ENCODE measurements at regions not wholly inside any gene's neighbourhood (a gene's known extent, or its start where the extent isn't known, plus 50 kb on each side); places are given as distances from the start of the nearest gene placed in this dataset.

DNA sequence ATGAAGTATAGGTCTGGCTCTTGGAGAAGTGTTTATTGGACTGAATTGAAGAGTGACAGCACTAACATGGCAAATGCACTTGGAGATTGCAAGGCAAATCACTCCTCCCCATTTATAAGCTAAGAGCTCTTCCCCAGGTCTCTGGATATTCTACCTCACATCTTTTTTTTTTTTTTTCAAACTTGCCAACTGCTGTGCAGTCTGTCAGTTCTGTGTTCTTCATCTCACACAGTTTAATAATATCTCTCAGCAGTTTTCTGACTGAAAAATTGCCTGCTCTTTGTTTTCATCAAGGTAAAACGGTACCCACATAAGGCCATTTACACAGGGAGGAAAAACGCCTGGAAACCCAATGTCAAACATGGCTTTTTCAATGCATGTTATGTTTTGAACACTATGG, 186.1 kb upstream of the B3GALT2 start:
- DNase-seq (ENCODE audit: low read depth): no peak
- H3K4me3 ChIP-seq (ENCODE audit: low read depth, low read length): no peak overlapping the region
- TF ChIP-seq CTCF (IDR thresholded peaks at IDR 0.05; ENCODE audit: insufficient read depth, low read depth, low read length, missing control alignments): no peak

GRCh38 chr1:193368302-193368701, 181.9 kb upstream of the B3GALT2 start:
- no peak for TF ChIP-seq CTCF (IDR thresholded peaks at IDR 0.05; ENCODE audit: insufficient read depth, low read depth, low read length, missing control alignments)
- H3K4me3 ChIP-seq (ENCODE audit: low read depth, low read length): no peak overlapping the region
- peak; percentile 4 for DNase-seq (ENCODE audit: low read depth)

DNA sequence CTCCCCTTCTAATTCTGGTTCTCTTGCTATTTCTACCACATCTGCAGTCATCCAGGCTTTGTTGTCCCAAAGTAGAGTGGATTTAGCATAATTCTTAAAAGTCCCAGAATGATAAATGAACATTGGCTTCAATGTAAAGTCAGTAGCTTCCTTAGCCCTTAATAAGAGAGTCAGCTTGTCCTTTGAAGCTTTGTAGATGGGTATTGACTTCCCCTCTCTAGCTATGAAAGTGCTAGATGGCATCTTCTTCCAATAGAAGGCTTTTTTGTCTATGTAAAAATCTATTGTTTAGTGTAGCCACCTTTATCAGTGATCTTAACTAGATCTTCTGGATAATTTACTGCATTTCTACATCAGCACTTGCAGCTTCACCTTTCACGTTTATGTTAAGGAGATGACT, 181.4 kb upstream of the B3GALT2 start:
- TF ChIP-seq CTCF (IDR thresholded peaks at IDR 0.05; ENCODE audit: insufficient read depth, low read depth, low read length, missing control alignments): no peak
- H3K4me3 ChIP-seq (ENCODE audit: low read depth, low read length): no peak overlapping the region
- no peak for DNase-seq (ENCODE audit: low read depth)

- H3K4me3 ChIP-seq (ENCODE audit: low read depth, low read length): no peak overlapping the region
- no peak for TF ChIP-seq CTCF (IDR thresholded peaks at IDR 0.05; ENCODE audit: insufficient read depth, low read depth, low read length, missing control alignments)
- no peak for DNase-seq (ENCODE audit: low read depth)
These were observed 180.5 kb upstream of the B3GALT2 start for GRCh38 chr1:193366764-193367507.

- H3K4me3 ChIP-seq (ENCODE audit: low read depth, low read length): no peak overlapping the region
- no peak for TF ChIP-seq CTCF (IDR thresholded peaks at IDR 0.05; ENCODE audit: insufficient read depth, low read depth, low read length, missing control alignments)
- DNase-seq (ENCODE audit: low read depth): no peak
These were observed 179.6 kb upstream of the B3GALT2 start for GRCh38 chr1:193365966-193366365.

- no peak for TF ChIP-seq CTCF (IDR thresholded peaks at IDR 0.05; ENCODE audit: insufficient read depth, low read depth, low read length, missing control alignments)
- DNase-seq (ENCODE audit: low read depth): no peak
- no peak overlapping the region for H3K4me3 ChIP-seq (ENCODE audit: low read depth, low read length)
These were observed 173.2 kb upstream of the B3GALT2 start for GRCh38 chr1:193359631-193360030.

- DNase-seq (ENCODE audit: low read depth): no peak
- H3K4me3 ChIP-seq (ENCODE audit: low read depth, low read length): no peak overlapping the region
- no peak for TF ChIP-seq CTCF (IDR thresholded peaks at IDR 0.05; ENCODE audit: insufficient read depth, low read depth, low read length, missing control alignments)
These were observed 172.0 kb upstream of the B3GALT2 start for GRCh38 chr1:193358419-193358818.
